GM21447 (cell line): ENCODE measurements at regions not wholly inside any gene's neighbourhood (a gene's known extent, or its start where the extent isn't known, plus 50 kb on each side); places are given as distances from the start of the nearest gene placed in this dataset.

Source experiments
- ATAC-seq: cut with Tn5 transposase; IDR thresholded peaks from one replicate; pipeline ENCODE4 v1.9.1; 2021; ENCODE audit not compliant: unreplicated experiment

- ATAC-seq: no peak
Observed at GRCh38 chr18:78032574-78032973, 782.9 kb downstream of the GALR1 start.

GRCh38 chr18:78034755-78035154 is 785.1 kb downstream of the GALR1 start:
- no peak for ATAC-seq

- ATAC-seq: no peak
Observed at GRCh38 chr18:78041218-78041617, 791.6 kb downstream of the GALR1 start.

GRCh38 chr18:78046631-78047030 is 797.0 kb downstream of the GALR1 start:
- no peak for ATAC-seq

GRCh38 chr18:78049281-78049680 is 799.6 kb downstream of the GALR1 start:
- no peak for ATAC-seq

- no peak for ATAC-seq
Observed at GRCh38 chr18:78054801-78055200, 805.2 kb downstream of the GALR1 start.

GRCh38 chr18:78056011-78056410 is 806.4 kb downstream of the GALR1 start:
- ATAC-seq: no peak

GRCh38 chr18:78069784-78070664 is 820.4 kb downstream of the GALR1 start:
- ATAC-seq: no peak

- no peak for ATAC-seq
Observed at GRCh38 chr18:78071166-78071710, 821.6 kb downstream of the GALR1 start.

GRCh38 chr18:78071776-78072175 is 822.1 kb downstream of the GALR1 start:
- no peak for ATAC-seq

GRCh38 chr18:78072375-78072774 is 822.7 kb downstream of the GALR1 start:
- no peak for ATAC-seq

GRCh38 chr18:78073275-78073674 is 823.6 kb downstream of the GALR1 start:
- no peak for ATAC-seq

GRCh38 chr18:78074400-78075020 is 824.9 kb downstream of the GALR1 start:
- no peak for ATAC-seq

GRCh38 chr18:78080081-78080480 is 830.4 kb downstream of the GALR1 start:
- ATAC-seq: no peak

GRCh38 chr18:78080761-78081160 is 831.1 kb downstream of the GALR1 start:
- ATAC-seq: no peak

GRCh38 chr18:78082816-78083215 is 833.2 kb downstream of the GALR1 start:
- no peak for ATAC-seq

GRCh38 chr18:78085241-78086185 is 835.9 kb downstream of the GALR1 start:
- no peak for ATAC-seq

- ATAC-seq: no peak
Observed at GRCh38 chr18:78086931-78087330, 837.3 kb downstream of the GALR1 start.

- ATAC-seq: no peak
Observed at GRCh38 chr18:78087338-78087737, 837.7 kb downstream of the GALR1 start.

- ATAC-seq: no peak
Observed at GRCh38 chr18:78090584-78090983, 840.9 kb downstream of the GALR1 start.

- no peak for ATAC-seq
Observed at GRCh38 chr18:78092901-78093300, 843.3 kb downstream of the GALR1 start.
